CD4-positive, alpha-beta T cell treated with Interleukin-10 for 1 hour (primary cell): ENCODE measurements at regions not wholly inside any gene's neighbourhood (a gene's known extent, or its start where the extent isn't known, plus 50 kb on each side); places are given as distances from the start of the nearest gene placed in this dataset.
"Not testable (repeated sequence)": the region's sequence is repeated elsewhere in the genome, so short reads cannot be mapped to it uniquely, and the experiment has no call there.

Experiments used
- DNase-seq: peaks from one replicate; pipeline ENCODE4 v3.0.0-alpha.2; 2020

GRCh38 chr3:177438596-177439220 lies 241.4 kb upstream of the TBL1XR1 start:
- DNase-seq, result no peak

DNA sequence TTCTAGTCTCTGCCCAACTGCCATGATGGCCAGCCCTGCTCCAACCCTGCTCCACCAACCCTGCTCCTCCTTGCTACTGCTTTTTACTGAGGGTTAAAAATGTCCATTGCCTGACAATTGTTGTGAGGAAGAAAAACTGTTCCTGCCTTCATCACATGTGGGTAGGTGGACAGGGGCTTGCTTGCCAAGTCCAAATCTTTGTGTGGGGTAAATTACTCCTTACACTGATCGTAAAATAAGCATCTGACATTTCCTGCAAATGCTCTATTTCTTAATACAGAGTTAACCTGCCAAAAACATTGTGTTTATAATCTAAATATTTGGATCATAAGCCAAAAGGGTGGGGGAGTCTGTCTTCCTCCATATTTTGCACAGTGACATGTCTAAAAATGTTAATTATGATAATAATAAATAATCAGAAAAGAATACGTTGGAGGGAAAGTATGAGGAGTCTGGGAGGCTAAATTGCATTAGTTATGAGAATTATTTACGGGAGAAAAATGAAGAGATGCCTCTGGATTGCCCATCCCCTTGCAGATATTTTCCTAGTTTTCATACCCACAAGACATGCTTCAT lies 242.5 kb upstream of the TBL1XR1 start:
- no peak for DNase-seq

GRCh38 chr3:177440456-177441104 lies 243.3 kb upstream of the TBL1XR1 start:
- DNase-seq, result no peak

GRCh38 chr3:177441276-177441812 lies 244.1 kb upstream of the TBL1XR1 start:
- DNase-seq, result no peak

GRCh38 chr3:177441813-177442646 lies 244.7 kb upstream of the TBL1XR1 start:
- no peak for DNase-seq

DNA sequence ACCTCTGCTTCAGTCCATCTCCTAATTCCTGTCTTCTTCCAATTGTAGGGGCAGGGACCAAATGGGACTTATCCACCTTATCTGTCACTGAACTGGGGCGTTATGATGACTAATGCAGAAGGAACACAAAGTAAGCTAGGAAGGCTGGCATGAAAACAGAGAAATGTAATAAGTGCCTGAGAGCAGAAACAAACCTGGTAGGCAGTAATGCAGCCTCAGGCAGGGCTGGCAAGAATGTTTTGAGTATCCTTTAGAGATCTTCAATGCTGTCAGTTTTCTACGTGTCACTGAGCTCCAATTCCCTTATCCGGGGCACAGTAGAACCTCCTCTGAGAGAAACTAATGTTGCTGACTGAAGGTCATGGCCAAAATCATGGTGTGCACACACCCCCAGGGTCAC lies 246.2 kb upstream of the TBL1XR1 start:
- DNase-seq, result no peak

- DNase-seq, result no peak
These were observed 247.4 kb upstream of the TBL1XR1 start for GRCh38 chr3:177444696-177445095.

DNA sequence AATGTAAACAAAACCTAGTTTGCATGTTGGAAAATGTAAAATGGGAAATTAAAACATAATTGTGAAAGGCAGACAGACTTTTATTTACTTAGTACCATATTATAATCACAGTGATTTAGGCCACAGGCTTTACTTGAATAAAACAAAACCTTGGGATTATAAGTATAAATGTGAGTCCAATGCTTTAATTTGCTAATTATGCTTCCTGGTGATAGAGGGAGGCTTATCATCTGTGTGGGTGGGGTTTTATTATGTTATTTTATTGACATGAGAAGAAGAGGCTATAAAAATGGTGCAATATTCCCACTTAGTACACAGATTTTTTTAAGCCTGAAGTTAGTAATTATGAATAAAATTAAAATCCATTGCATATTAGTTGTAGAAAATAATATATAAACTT lies 248.3 kb upstream of the TBL1XR1 start:
- DNase-seq, result no peak

- DNase-seq, result no peak
These were observed 248.9 kb upstream of the TBL1XR1 start for GRCh38 chr3:177446165-177446601.

DNA sequence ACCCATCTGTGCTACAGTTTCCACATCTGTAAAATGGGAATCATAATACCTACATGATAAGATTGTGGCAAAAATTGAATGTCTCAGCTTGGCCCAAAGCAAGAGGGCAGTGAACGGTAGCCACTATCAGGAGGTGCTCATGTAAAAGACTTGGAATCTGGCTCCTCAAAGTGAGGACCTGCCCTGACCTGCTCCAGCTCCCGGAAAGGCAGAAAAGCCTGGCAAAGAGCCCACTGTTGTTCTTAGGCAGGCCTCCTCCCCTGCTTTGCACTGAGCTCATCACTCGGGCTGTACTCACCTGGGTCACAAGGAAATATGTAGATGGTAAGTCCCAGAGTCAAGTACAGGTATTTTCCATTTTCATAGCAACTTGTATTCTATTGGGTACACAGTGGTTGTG lies 250.7 kb upstream of the TBL1XR1 start:
- no peak for DNase-seq

DNA sequence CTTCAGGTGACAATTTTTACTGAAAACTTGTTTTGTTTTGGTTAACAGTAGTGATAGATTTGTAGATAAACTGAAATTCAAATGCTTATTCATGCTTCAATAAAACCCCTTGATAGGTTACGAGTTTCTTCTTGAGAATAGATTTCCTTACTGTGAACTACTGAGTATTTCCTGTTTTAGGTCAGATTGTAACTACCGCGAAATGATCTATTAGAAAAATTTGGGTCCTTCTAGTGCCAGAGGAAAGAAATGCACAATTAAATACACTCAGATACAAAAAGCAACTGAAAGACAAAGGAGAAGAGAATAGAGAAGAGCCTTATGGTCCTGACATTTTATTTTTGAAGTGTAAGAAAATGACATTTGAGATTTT lies 251.7 kb upstream of the TBL1XR1 start:
- peak; percentile 30 for DNase-seq

DNA sequence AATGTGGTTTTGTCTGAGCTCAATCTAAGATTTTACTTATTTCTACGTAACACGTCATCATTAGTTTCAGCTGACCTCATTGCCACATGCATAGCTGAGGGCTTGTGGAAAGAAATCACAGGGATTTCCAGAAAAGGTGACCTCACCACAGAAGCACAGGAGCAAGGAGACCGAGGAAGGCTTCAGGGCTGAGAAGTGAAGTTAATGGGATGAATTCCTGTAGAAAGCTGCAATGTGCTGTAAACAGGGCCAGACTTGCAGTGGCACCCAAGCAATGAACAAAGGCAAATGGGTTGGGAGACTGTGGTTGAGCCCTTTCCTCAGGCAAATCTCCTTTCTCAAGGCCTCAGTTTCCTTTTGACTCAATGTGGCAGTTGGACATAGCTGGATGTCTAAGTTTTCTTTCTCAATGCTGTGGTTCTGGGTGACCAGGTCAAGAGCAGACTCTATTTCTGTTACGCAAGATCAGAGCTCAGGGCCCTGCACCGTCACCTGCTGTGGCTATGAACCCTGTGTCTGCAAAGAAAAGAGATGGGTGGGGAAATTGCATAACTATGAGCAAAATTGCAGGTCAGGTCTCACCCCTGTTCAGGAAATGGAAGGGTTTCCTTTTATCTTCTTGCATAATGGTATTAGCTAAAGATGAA lies 252.2 kb upstream of the TBL1XR1 start:
- peak; percentile 37 for DNase-seq

DNA sequence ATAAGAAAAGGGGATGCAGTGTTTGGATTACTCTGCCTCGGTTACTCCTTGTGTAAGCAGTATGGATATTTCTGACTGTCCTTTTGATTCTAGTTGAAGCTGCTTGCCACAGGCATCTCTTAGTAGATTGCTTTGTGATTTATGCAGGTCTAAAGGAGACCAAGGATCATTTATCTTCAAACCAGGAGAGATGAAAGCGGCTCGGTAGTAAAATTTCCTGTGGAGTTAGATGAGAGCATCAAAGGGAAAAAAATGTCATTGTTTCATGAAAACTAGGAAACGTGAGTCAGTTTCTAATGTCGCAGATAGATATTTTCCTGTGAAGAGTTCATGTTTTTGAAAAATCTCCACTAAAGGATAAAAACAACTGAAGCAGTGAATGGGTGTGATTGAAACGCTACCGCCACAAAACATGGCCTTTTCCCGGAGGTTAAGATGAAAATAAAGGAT lies 254.0 kb upstream of the TBL1XR1 start:
- DNase-seq, result no peak

DNA sequence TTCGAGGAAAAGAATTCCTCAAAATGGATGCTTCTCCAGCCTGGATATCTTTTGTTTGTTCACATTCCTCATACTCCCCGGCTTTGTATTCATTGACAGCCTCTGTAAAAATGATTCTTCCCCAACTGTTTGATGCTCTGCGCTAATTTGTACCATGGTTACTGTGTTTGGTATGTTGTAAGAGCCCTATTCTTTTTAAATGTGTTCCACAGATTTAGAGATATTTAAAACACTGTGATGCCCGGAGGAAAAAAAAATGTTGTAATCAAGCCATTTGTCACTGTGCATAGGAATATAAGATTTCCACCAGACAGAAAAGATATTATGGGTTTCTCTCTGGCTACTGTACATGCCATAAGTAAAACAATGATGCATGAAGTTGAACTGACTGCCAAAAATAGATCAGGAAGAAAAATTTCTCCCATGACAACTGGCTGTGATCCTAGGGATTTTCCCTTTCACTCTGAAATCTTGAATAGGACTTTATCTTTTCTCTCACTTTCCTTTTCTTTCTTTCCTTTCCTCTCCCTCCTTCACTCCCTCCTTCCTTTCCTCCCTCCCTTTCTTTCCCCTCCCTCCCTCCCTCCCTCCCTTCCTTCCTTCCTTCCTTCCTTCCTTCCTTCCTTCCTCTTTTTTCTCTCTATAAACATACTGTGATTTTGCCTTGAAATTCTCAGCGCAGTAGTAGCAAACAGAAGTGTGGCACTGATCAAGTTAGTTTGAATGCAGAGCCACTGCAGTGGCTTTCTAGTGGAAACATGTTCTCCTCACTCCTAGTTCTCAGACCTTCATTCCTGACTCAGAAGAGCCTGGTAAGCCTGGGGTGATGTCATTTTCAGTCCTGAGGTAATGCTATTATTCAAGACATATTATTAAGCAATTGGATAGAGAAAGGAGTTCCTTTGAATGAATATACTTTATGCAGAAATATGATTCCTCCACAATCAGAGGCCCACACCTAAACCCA lies 254.9 kb upstream of the TBL1XR1 start:
- no peak for DNase-seq

GRCh38 chr3:177452831-177453450 lies 255.7 kb upstream of the TBL1XR1 start:
- no peak for DNase-seq

DNA sequence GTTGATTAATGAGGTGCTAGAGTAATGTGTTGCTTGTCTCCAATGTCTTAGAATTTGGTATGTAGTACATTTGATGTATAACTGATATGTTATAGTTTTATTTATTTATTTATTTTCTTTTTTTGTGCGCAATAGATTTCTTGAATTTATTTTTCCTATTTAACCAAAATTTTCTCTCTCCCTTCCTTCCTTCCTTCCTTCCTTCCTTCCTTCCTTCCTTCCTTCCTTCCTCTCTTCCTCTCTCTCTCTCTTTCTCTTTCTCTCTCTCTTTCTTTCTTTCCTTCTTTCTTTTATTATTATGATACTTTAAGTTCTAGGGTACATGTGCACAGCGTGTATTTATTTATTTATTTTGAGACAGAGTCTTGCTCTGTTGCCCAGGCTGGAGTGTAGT lies 256.2 kb upstream of the TBL1XR1 start:
- DNase-seq, result no peak

- not testable (repeated sequence) for DNase-seq
These were observed 259.9 kb upstream of the TBL1XR1 start for GRCh38 chr3:177457204-177457603.

DNA sequence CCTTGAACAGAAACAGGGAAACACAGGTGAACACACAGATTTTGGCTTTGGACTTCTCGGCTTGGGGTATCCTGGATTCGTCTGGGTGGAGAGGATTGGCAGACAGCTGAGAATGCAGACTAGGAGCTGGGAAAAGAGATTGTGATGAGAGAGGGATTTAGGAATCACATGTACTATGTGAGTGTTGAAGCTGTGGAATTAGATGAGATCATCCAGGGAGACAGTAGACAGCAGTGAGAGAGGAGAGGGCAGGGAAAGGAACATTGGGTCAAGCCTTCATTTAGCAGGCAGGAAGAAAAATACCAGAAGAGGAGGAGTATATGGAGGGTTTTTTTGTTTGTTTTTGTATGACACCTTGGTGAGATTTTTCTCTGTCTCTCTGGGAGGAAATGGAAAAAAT lies 262.1 kb upstream of the TBL1XR1 start:
- no peak for DNase-seq

GRCh38 chr3:177460047-177460446 lies 262.8 kb upstream of the TBL1XR1 start:
- no peak for DNase-seq

GRCh38 chr3:177461765-177462164 lies 264.5 kb upstream of the TBL1XR1 start:
- DNase-seq, result no peak

GRCh38 chr3:177463341-177463740 lies 266.1 kb upstream of the TBL1XR1 start:
- DNase-seq, result not testable (repeated sequence)
